Globus pallidus (tissue), 1 donor: ENCODE measurements at regions not wholly inside any gene's neighbourhood (a gene's known extent, or its start where the extent isn't known, plus 50 kb on each side); places are given as distances from the start of the nearest gene placed in this dataset.

Source experiments
- DNase-seq: peaks from one replicate; pipeline ENCODE4 v3.0.0-alpha.2; 2015; ENCODE audit warnings: low spot score

GRCh38 chr5:3143382-3143781 is 391.9 kb upstream of the IRX2 start:
- DNase-seq: no peak

GRCh38 chr5:3142261-3143027 is 391.0 kb upstream of the IRX2 start:
- DNase-seq: no peak

- no peak for DNase-seq
Observed at GRCh38 chr5:3140117-3140516, 388.6 kb upstream of the IRX2 start.

GRCh38 chr5:3139499-3139931 is 388.0 kb upstream of the IRX2 start:
- no peak for DNase-seq

GRCh38 chr5:3131161-3131560 is 379.7 kb upstream of the IRX2 start:
- DNase-seq: no peak

GRCh38 chr5:3129252-3129651 is 377.8 kb upstream of the IRX2 start:
- DNase-seq: no peak

- no peak for DNase-seq
Observed at GRCh38 chr5:3127423-3127911, 376.0 kb upstream of the IRX2 start.

GRCh38 chr5:3126639-3127038 is 375.2 kb upstream of the IRX2 start:
- no peak for DNase-seq

- DNase-seq: no peak
Observed at GRCh38 chr5:3124410-3124809, 372.9 kb upstream of the IRX2 start.

GRCh38 chr5:3123763-3124157 is 372.3 kb upstream of the IRX2 start:
- no peak for DNase-seq

- no peak for DNase-seq
Observed at GRCh38 chr5:3122985-3123762, 371.7 kb upstream of the IRX2 start.

- no peak for DNase-seq
Observed at GRCh38 chr5:3122216-3122615, 370.7 kb upstream of the IRX2 start.

GRCh38 chr5:3121813-3122212 is 370.3 kb upstream of the IRX2 start:
- DNase-seq: no peak

GRCh38 chr5:3120028-3120427 is 368.6 kb upstream of the IRX2 start:
- DNase-seq: no peak

GRCh38 chr5:3119435-3119834 is 368.0 kb upstream of the IRX2 start:
- no peak for DNase-seq

- DNase-seq: no peak
Observed at GRCh38 chr5:3118340-3118739, 366.9 kb upstream of the IRX2 start.

- DNase-seq: no peak
Observed at GRCh38 chr5:3116366-3116765, 364.9 kb upstream of the IRX2 start.

- DNase-seq: no peak
Observed at GRCh38 chr5:3114467-3114866, 363.0 kb upstream of the IRX2 start.

- DNase-seq: no peak
Observed at GRCh38 chr5:3110371-3110770, 358.9 kb upstream of the IRX2 start.

- no peak for DNase-seq
Observed at GRCh38 chr5:3107156-3107611, 355.7 kb upstream of the IRX2 start.

- no peak for DNase-seq
Observed at GRCh38 chr5:3105581-3105980, 354.1 kb upstream of the IRX2 start.

GRCh38 chr5:3105172-3105571 is 353.7 kb upstream of the IRX2 start:
- no peak for DNase-seq

- DNase-seq: no peak
Observed at GRCh38 chr5:3104429-3105060, 353.1 kb upstream of the IRX2 start.
